H1 (cell line): ENCODE measurements at regions not wholly inside any gene's neighbourhood (a gene's known extent, or its start where the extent isn't known, plus 50 kb on each side); places are given as distances from the start of the nearest gene placed in this dataset.

Experiments
- CTCF ChIA-PET: fragments of 300-600 bp; sonication (Branson Sonifier 250); formaldehyde crosslinking; loops from one replicate; lab custom pipeline; 2021; ENCODE audit not compliant: partially characterized antibody; lab: Charles Lee
- POLR2A ChIA-PET: fragments of 300-600 bp; sonication (Branson Sonifier 250); formaldehyde crosslinking; loops from one replicate; lab custom pipeline; 2021; ENCODE audit warnings: inconsistent platforms; ENCODE audit not compliant: partially characterized antibody; lab: Charles Lee
- DNase-seq, 2 experiments: peaks; one replicate each; pipeline versions ENCODE4 v3.0.0 to v3.0.0-alpha.2; 2010 to 2022; ENCODE audit warnings: low spot score in 2 of 2, low read depth in 1 of 2, mixed read lengths in 1 of 2
- FAIRE-seq: peaks from 2 replicates; lab custom pipeline; 2011; peaks lifted over from hg19 to GRCh38; lab: Jason Lieb, UNC
- H2AFZ ChIP-seq: 2 replicates; pipeline ENCODE4 v1.8.1; 2012; ENCODE audit warnings: low read length, inconsistent platforms
- H2AK5ac ChIP-seq: 2 replicates; pipeline ENCODE4 v1.6.1; 2013; ENCODE audit warnings: low read depth, low read length
- H2BK120ac ChIP-seq: replicated peaks from 2 replicates; pipeline ENCODE3; 2013; ENCODE audit warnings: low read depth, low read length, inconsistent platforms
- H2BK12ac ChIP-seq: 2 replicates; pipeline ENCODE4 v1.6.1; 2013; ENCODE audit warnings: low read depth, low read length
- H2BK15ac ChIP-seq: 2 replicates; pipeline ENCODE4 v1.6.1; 2013; ENCODE audit warnings: low read length
- H2BK20ac ChIP-seq: 2 replicates; pipeline ENCODE4 v1.6.1; 2013; ENCODE audit warnings: low read length
- H2BK5ac ChIP-seq: 2 replicates; pipeline ENCODE4 v1.6.1; 2013; ENCODE audit warnings: low read depth, low read length
- H3K14ac ChIP-seq: 2 replicates; pipeline ENCODE4 v1.6.1; 2013; ENCODE audit warnings: inconsistent platforms; ENCODE audit not compliant: insufficient read length
- H3K18ac ChIP-seq: 2 replicates; pipeline ENCODE4 v1.6.1; 2013; ENCODE audit warnings: low read length; ENCODE audit errors: extremely low read depth
- H3K23ac ChIP-seq: 2 replicates; pipeline ENCODE4 v1.6.1; 2013; ENCODE audit warnings: inconsistent platforms; ENCODE audit not compliant: insufficient read length
- H3K23me2 ChIP-seq: 2 replicates; pipeline ENCODE4 v1.6.1; 2013; ENCODE audit warnings: low read depth, low read length
- H3K27ac ChIP-seq: 2 replicates; pipeline ENCODE4 v1.6.1; 2011; ENCODE audit warnings: low read depth, low read length, inconsistent platforms
- H3K27me3 ChIP-seq, 4 experiments: replicated peaks in 1 of 4; 1 replicate in 1 of 4; 2 replicates in 3 of 4; pipeline versions ENCODE4 v1.6.1 to v1.8.1; 2011 to 2013; ENCODE audit warnings: low read length in 3 of 4, mild to moderate bottlenecking in 3 of 4, inconsistent platforms in 2 of 4, mixed read lengths in 2 of 4, moderate library complexity in 1 of 4; ENCODE audit not compliant: control insufficient read depth in 3 of 4, insufficient read depth in 3 of 4; ENCODE audit errors: extremely low read depth in 1 of 4
- H3K36me3 ChIP-seq, 4 experiments: 2 replicates each; pipeline versions ENCODE4 v1.6.1 to v1.8.1; 2011 to 2013; ENCODE audit warnings: mild to moderate bottlenecking in 4 of 4, low read length in 3 of 4, moderate library complexity in 2 of 4, control low read depth in 1 of 4, inconsistent platforms in 1 of 4; ENCODE audit not compliant: insufficient read depth in 4 of 4, control insufficient read depth in 2 of 4
- H3K4ac ChIP-seq: replicated peaks from 2 replicates; pipeline ENCODE3; 2013; ENCODE audit warnings: low read length, low read depth, mixed read lengths, inconsistent platforms; ENCODE audit not compliant: insufficient read length
- H3K4me1 ChIP-seq, 4 experiments: replicated peaks in 1 of 4; 1 replicate in 1 of 4; 2 replicates in 3 of 4; pipeline versions ENCODE4 v1.6.1 to v1.8.1; 2011 to 2013; ENCODE audit warnings: low read length in 3 of 4, inconsistent platforms in 2 of 4, mixed read lengths in 1 of 4; ENCODE audit not compliant: insufficient read depth in 4 of 4, control insufficient read depth in 3 of 4
- H3K4me2 ChIP-seq, 2 experiments: 2 replicates each; pipeline versions ENCODE4 v1.6.1 to v1.8.1; 2011 to 2013; ENCODE audit warnings: low read depth in 2 of 2, low read length in 2 of 2, control low read depth in 1 of 2, inconsistent platforms in 1 of 2, mild to moderate bottlenecking in 1 of 2; ENCODE audit not compliant: insufficient read depth in 1 of 2
- H3K4me3 ChIP-seq, 4 experiments: fragments of 200-600, 300-600 bp in 1 of 4; sonication (generic), shearing (Covaris generic), sonication (Bioruptor Twin) in 1 of 4; 2 replicates each; pipeline versions ENCODE4 v1.5.1 to v1.8.1; 2011 to 2016; ENCODE audit warnings: low read length in 4 of 4, low read depth in 3 of 4, control low read depth in 2 of 4, inconsistent platforms in 2 of 4, mild to moderate bottlenecking in 2 of 4, mixed read lengths in 1 of 4, moderate library complexity in 1 of 4; ENCODE audit not compliant: insufficient read depth in 2 of 4; ENCODE audit errors: extremely low read depth in 1 of 4
- H3K56ac ChIP-seq: replicated peaks from 2 replicates; pipeline ENCODE3; 2013; ENCODE audit warnings: low read depth, mild to moderate bottlenecking, mixed read lengths, low read length, inconsistent platforms; ENCODE audit not compliant: insufficient read length
- H3K79me1 ChIP-seq: 2 replicates; pipeline ENCODE4 v1.6.1; 2013; ENCODE audit warnings: low read depth, low read length, control low read depth
- H3K79me2 ChIP-seq, 2 experiments: 2 replicates each; pipeline versions ENCODE4 v1.6.1 to v1.8.1; 2012 to 2013; ENCODE audit warnings: low read length in 2 of 2, mild to moderate bottlenecking in 2 of 2, inconsistent platforms in 1 of 2; ENCODE audit not compliant: insufficient read depth in 2 of 2, control insufficient read depth in 1 of 2
- H3K9ac ChIP-seq, 4 experiments: replicated peaks in 1 of 4; 1 replicate in 1 of 4; 2 replicates in 3 of 4; pipeline versions ENCODE4 v1.6.1 to v1.8.1; 2011 to 2013; ENCODE audit warnings: low read depth in 3 of 4, low read length in 3 of 4, control low read depth in 2 of 4, mild to moderate bottlenecking in 2 of 4, moderate library complexity in 2 of 4, inconsistent platforms in 1 of 4; ENCODE audit errors: extremely low read depth in 1 of 4
- H3K9me3 ChIP-seq, 2 experiments: 2 replicates each; pipeline versions ENCODE4 v1.6.1 to v1.8.1; 2012 to 2013; ENCODE audit warnings: mild to moderate bottlenecking in 2 of 2, moderate library complexity in 2 of 2, control low read depth in 1 of 2, inconsistent platforms in 1 of 2, low read depth in 1 of 2, low read length in 1 of 2, mixed read lengths in 1 of 2; ENCODE audit not compliant: insufficient read depth in 2 of 2
- H4K20me1 ChIP-seq, 2 experiments: replicated peaks in 1 of 2; 2 replicates each; pipeline versions ENCODE3 to v1.8.1; 2011 to 2013; ENCODE audit warnings: inconsistent platforms in 2 of 2, low read length in 2 of 2, mild to moderate bottlenecking in 1 of 2; ENCODE audit not compliant: insufficient read depth in 2 of 2, control insufficient read depth in 1 of 2
- H4K5ac ChIP-seq: 2 replicates; pipeline ENCODE4 v1.6.1; 2013; ENCODE audit warnings: low read length, low read depth, mixed read lengths, inconsistent platforms; ENCODE audit not compliant: insufficient read length
- H4K8ac ChIP-seq: 2 replicates; pipeline ENCODE4 v1.8.0; 2013; ENCODE audit warnings: mild to moderate bottlenecking, moderate library complexity, low read length, inconsistent platforms; ENCODE audit not compliant: insufficient read depth; ENCODE audit errors: extremely low read depth
- H4K91ac ChIP-seq: replicated peaks from 2 replicates; pipeline ENCODE3; 2013; ENCODE audit warnings: low read length, mixed read lengths, inconsistent platforms; ENCODE audit not compliant: insufficient read length
- CREB1 ChIP-seq: IDR thresholded peaks from 2 replicates; pipeline ENCODE4 v1.6.1; 2012; ENCODE audit warnings: inconsistent platforms
- HDAC2 ChIP-seq, 2 experiments: fragments of 300-600 bp in 1 of 2; sonication (generic) in 1 of 2; IDR thresholded peaks; 2 replicates each; pipeline ENCODE4 v1.6.1; 2011 to 2012; ENCODE audit warnings: low read depth in 2 of 2, low read length in 2 of 2, mild to moderate bottlenecking in 2 of 2, moderate library complexity in 2 of 2, borderline replicate concordance in 1 of 2, inconsistent platforms in 1 of 2
- RXRA ChIP-seq: IDR thresholded peaks from 2 replicates; pipeline ENCODE4 v1.6.1; 2011; ENCODE audit warnings: low read depth, mild to moderate bottlenecking, low read length, moderate library complexity; ENCODE audit not compliant: insufficient read depth
- WGBS, 2 experiments: shearing (Covaris generic) in 1 of 2; methylation state at CpG; one replicate each; pipeline versions ENCODE4 v1.1.6 to v1.1.7; 2013 to 2015; ENCODE audit warnings: low lambda C conversion rate in 2 of 2, mixed read lengths in 2 of 2, inconsistent platforms in 1 of 2, low coverage in 1 of 2, missing lambda C conversion rate in 1 of 2; ENCODE audit not compliant: insufficient replicate concordance in 2 of 2, insufficient coverage in 1 of 2, insufficient read length in 1 of 2; ENCODE audit errors: extremely low coverage in 1 of 2, missing lambda C conversion rate in 1 of 2; 5-methylcytosine and 5-hydroxymethylcytosine counted together

- Histone ChIP-seq H4K8ac (no peak overlapping the region), H3K4me3 (no peak overlapping the region), H3K4me1 (no peaks in the 10 kb centered on the region), H3K23me2 (no peaks in the 10 kb centered on the region), H2AFZ (no peak overlapping the region), H3K36me3 (no peaks in the 10 kb centered on the region), H3K79me1 (no peaks in the 10 kb centered on the region), H2BK12ac (no peak overlapping the region), H3K9ac (no peak overlapping the region), H3K27ac (no peak overlapping the region), H3K56ac (no peak overlapping the region), H2BK20ac (no peak overlapping the region), H3K23ac (no peak overlapping the region), H2BK5ac (no peak overlapping the region), H3K14ac (no peak overlapping the region), H4K5ac (no peak overlapping the region), H4K20me1 (no peaks in the 10 kb centered on the region), H3K9me3 (no peaks in the 10 kb centered on the region), H4K91ac (no peak overlapping the region), H3K18ac (no peak overlapping the region), H2BK15ac (no peak overlapping the region), H2BK120ac (no peak overlapping the region), H3K79me2 (no peaks in the 10 kb centered on the region), H3K4me2 (no peak overlapping the region), H3K4ac (no peak overlapping the region), H3K27me3 (no peaks in the 10 kb centered on the region), H2AK5ac (no peak overlapping the region)
- no peak for DNase-seq
- TF ChIP-seq HDAC2 (IDR thresholded peaks at IDR 0.05; ENCODE audit: borderline replicate concordance in 1 of 2, low read depth in 2 of 2, low read length in 2 of 2), result no peak
- no peak for TF ChIP-seq CREB1
- TF ChIP-seq RXRA, result no peak
- CTCF ChIA-PET, result interaction anchor here (0.6 to 3.2 kb wide), 6 partner anchors 8 to 830 kb away, joined by 3 to 14 read pairs (median 6); no protein-coding TSS in a partner anchor
- POLR2A ChIA-PET, result no interaction called here
- WGBS, 2 experiments, result 85% methylated on average over 2 of the region's 2 CpGs; no CpG with 5 or more reads in 1 of the 2 experiments
- no peak for FAIRE-seq
These were observed 800.9 kb downstream of the SATB2 start for GRCh38 chr2:198656869-198657268.
